ENCODE measurements at regions not wholly inside any gene's neighbourhood (a gene's known extent, or its start where the extent isn't known, plus 50 kb on each side); places are given as distances from the start of the nearest gene placed in this dataset.

GRCh38 chr14:49989966-49990365 lies 97.1 kb downstream of the ARF6 start:
- Histone ChIP-seq H3K27me3 (ENCODE audit: low read depth, low read length) (no peaks in the 10 kb centered on the region), H4K20me1 (ENCODE audit: insufficient read depth, low read length) (no peaks in the 10 kb centered on the region), H3K36me3 (replicated peaks; ENCODE audit: low read depth, low read length) (no peaks in the 10 kb centered on the region), H3K4me3 (ENCODE audit: low read length) (no peak overlapping the region), H3K27ac (ENCODE audit: low read length) (no peak overlapping the region), H3K9ac (ENCODE audit: low read length) (no peak overlapping the region), H3K9me3 (ENCODE audit: insufficient read depth, low read length) (no peaks in the 10 kb centered on the region), H3K79me2 (ENCODE audit: low read length) (no peaks in the 10 kb centered on the region), H2AFZ (ENCODE audit: low read depth, low read length) (no peak overlapping the region), H3K4me2 (ENCODE audit: low read length) (no peak overlapping the region), H3K4me1 (ENCODE audit: low read length) (peaks cover 20% of the 10 kb centered on the region)
- TF ChIP-seq EZH2phosphoT487 (IDR thresholded peaks at IDR 0.05; ENCODE audit: low read depth) = no peak
- TF ChIP-seq, protein P1, sequence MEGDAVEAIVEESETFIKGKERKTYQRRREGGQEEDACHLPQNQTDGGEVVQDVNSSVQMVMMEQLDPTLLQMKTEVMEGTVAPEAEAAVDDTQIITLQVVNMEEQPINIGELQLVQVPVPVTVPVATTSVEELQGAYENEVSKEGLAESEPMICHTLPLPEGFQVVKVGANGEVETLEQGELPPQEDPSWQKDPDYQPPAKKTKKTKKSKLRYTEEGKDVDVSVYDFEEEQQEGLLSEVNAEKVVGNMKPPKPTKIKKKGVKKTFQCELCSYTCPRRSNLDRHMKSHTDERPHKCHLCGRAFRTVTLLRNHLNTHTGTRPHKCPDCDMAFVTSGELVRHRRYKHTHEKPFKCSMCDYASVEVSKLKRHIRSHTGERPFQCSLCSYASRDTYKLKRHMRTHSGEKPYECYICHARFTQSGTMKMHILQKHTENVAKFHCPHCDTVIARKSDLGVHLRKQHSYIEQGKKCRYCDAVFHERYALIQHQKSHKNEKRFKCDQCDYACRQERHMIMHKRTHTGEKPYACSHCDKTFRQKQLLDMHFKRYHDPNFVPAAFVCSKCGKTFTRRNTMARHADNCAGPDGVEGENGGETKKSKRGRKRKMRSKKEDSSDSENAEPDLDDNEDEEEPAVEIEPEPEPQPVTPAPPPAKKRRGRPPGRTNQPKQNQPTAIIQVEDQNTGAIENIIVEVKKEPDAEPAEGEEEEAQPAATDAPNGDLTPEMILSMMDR (IDR thresholded peaks at IDR 0.05; ENCODE audit: low read depth, low read length) = no peak

GRCh38 chr14:49991491-49991890 lies 98.6 kb downstream of the ARF6 start:
- peaks cover 18% of the 10 kb centered on the region for H3K4me1 ChIP-seq (ENCODE audit: low read length)
- H3K9me3 ChIP-seq (ENCODE audit: insufficient read depth, low read length) = no peaks in the 10 kb centered on the region
- no peak overlapping the region for H3K27ac ChIP-seq (ENCODE audit: low read length)
- H3K36me3 ChIP-seq (replicated peaks; ENCODE audit: low read depth, low read length) = no peaks in the 10 kb centered on the region
- no peak overlapping the region for H3K9ac ChIP-seq (ENCODE audit: low read length)
- H3K4me2 ChIP-seq (ENCODE audit: low read length) = no peak overlapping the region
- H3K27me3 ChIP-seq (ENCODE audit: low read depth, low read length) = no peaks in the 10 kb centered on the region
- no peak overlapping the region for H2AFZ ChIP-seq (ENCODE audit: low read depth, low read length)
- H3K79me2 ChIP-seq (ENCODE audit: low read length) = no peaks in the 10 kb centered on the region
- H3K4me3 ChIP-seq (ENCODE audit: low read length) = no peak overlapping the region
- H4K20me1 ChIP-seq (ENCODE audit: insufficient read depth, low read length) = no peaks in the 10 kb centered on the region
- TF ChIP-seq, protein P1 (IDR thresholded peaks at IDR 0.05; ENCODE audit: low read depth, low read length) = no peak
- no peak for TF ChIP-seq EZH2phosphoT487 (IDR thresholded peaks at IDR 0.05; ENCODE audit: low read depth)

GRCh38 chr14:49992036-49992435 lies 99.2 kb downstream of the ARF6 start:
- H3K9ac ChIP-seq (ENCODE audit: low read length) = no peak overlapping the region
- no peak overlapping the region for H3K27ac ChIP-seq (ENCODE audit: low read length)
- no peak for TF ChIP-seq EZH2phosphoT487 (IDR thresholded peaks at IDR 0.05; ENCODE audit: low read depth)
- TF ChIP-seq, protein P1 (IDR thresholded peaks at IDR 0.05; ENCODE audit: low read depth, low read length) = no peak
- no peaks in the 10 kb centered on the region for H3K27me3 ChIP-seq (ENCODE audit: low read depth, low read length)
- no peaks in the 10 kb centered on the region for H4K20me1 ChIP-seq (ENCODE audit: insufficient read depth, low read length)
- H3K79me2 ChIP-seq (ENCODE audit: low read length) = no peaks in the 10 kb centered on the region
- no peak overlapping the region for H3K4me3 ChIP-seq (ENCODE audit: low read length)
- no peak overlapping the region for H2AFZ ChIP-seq (ENCODE audit: low read depth, low read length)
- H3K4me1 ChIP-seq (ENCODE audit: low read length) = peaks cover 13% of the 10 kb centered on the region
- no peaks in the 10 kb centered on the region for H3K36me3 ChIP-seq (replicated peaks; ENCODE audit: low read depth, low read length)
- H3K9me3 ChIP-seq (ENCODE audit: insufficient read depth, low read length) = no peaks in the 10 kb centered on the region
- no peak overlapping the region for H3K4me2 ChIP-seq (ENCODE audit: low read length)

DNA sequence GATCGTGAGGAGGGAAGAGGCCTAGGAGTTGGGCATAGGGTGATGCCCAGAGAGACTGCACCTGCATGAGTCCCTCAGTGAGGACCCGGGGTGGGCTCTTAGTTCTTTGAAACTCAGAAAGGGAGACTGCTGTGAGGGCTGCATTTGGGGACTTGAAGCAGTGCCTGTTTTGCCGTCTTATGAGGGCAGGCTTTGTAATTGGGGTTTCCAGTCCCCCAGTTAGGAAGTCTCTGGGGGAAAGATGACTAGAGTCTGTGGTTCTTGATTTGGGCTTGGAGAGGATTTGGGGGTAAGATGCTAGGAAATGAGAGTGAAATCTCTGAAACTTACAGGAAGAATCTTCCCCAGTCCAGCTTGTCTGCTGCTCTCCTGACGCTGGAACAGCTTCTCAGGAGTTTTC lies 99.6 kb downstream of the ARF6 start:
- H3K27me3 ChIP-seq (ENCODE audit: low read depth, low read length) = no peaks in the 10 kb centered on the region
- TF ChIP-seq, protein P1 (IDR thresholded peaks at IDR 0.05; ENCODE audit: low read depth, low read length) = no peak
- TF ChIP-seq EZH2phosphoT487 (IDR thresholded peaks at IDR 0.05; ENCODE audit: low read depth) = no peak
- H3K9ac ChIP-seq (ENCODE audit: low read length) = no peak overlapping the region
- H3K4me2 ChIP-seq (ENCODE audit: low read length) = no peak overlapping the region
- peaks cover 11% of the 10 kb centered on the region for H3K4me1 ChIP-seq (ENCODE audit: low read length)
- no peak overlapping the region for H2AFZ ChIP-seq (ENCODE audit: low read depth, low read length)
- H3K79me2 ChIP-seq (ENCODE audit: low read length) = no peaks in the 10 kb centered on the region
- H3K9me3 ChIP-seq (ENCODE audit: insufficient read depth, low read length) = no peaks in the 10 kb centered on the region
- H3K27ac ChIP-seq (ENCODE audit: low read length) = no peak overlapping the region
- H3K36me3 ChIP-seq (replicated peaks; ENCODE audit: low read depth, low read length) = no peaks in the 10 kb centered on the region
- no peak overlapping the region for H3K4me3 ChIP-seq (ENCODE audit: low read length)
- H4K20me1 ChIP-seq (ENCODE audit: insufficient read depth, low read length) = no peaks in the 10 kb centered on the region
